Neural progenitor cell (in vitro differentiated cells): ENCODE measurements at regions not wholly inside any gene's neighbourhood (a gene's known extent, or its start where the extent isn't known, plus 50 kb on each side); places are given as distances from the start of the nearest gene placed in this dataset.

Experiments used
- EZH2 ChIP-seq: fragments of 200-600 bp; sonication (generic); IDR thresholded peaks from 2 replicates; pipeline ENCODE4 v1.6.1; 2017; ENCODE audit warnings: antibody characterized with exemption, mild to moderate bottlenecking, moderate library complexity
- EZH2phosphoT487 ChIP-seq: fragments of 200-600 bp; sonication (generic); IDR thresholded peaks from 2 replicates; pipeline ENCODE4 v1.6.1; 2017; ENCODE audit warnings: antibody characterized with exemption
- TF ChIP-seq, protein P1 (sequence below): fragments of 200-600 bp; sonication (generic); IDR thresholded peaks from 2 replicates; pipeline ENCODE4 v1.5.1; 2017; ENCODE audit warnings: antibody characterized with exemption, mild to moderate bottlenecking

DNA sequence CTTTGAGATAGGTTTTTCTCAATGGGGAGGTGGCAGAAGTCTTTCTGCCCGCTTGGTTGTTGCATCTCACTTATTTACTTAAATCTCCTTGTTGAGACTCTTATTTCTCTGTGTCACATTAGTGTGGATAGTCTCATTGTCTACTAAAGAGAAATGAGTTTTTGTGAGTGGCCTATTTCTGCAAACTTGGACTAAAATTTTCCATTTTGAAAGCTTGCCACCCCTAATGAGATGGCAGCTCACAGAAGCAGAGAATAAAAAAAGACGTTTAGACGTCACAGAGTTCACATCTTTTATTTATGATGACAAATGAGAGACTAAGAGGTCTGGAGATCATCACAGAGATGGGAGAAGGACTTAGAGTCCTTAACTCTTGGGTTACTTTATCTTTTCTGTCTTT is 262.7 kb upstream of the PHYHIPL start:
- TF ChIP-seq, protein P1, sequence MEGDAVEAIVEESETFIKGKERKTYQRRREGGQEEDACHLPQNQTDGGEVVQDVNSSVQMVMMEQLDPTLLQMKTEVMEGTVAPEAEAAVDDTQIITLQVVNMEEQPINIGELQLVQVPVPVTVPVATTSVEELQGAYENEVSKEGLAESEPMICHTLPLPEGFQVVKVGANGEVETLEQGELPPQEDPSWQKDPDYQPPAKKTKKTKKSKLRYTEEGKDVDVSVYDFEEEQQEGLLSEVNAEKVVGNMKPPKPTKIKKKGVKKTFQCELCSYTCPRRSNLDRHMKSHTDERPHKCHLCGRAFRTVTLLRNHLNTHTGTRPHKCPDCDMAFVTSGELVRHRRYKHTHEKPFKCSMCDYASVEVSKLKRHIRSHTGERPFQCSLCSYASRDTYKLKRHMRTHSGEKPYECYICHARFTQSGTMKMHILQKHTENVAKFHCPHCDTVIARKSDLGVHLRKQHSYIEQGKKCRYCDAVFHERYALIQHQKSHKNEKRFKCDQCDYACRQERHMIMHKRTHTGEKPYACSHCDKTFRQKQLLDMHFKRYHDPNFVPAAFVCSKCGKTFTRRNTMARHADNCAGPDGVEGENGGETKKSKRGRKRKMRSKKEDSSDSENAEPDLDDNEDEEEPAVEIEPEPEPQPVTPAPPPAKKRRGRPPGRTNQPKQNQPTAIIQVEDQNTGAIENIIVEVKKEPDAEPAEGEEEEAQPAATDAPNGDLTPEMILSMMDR, result no peak
- TF ChIP-seq EZH2 (no peak), EZH2phosphoT487 (no peak)
